COLO668 (cell line): ENCODE measurements at regions not wholly inside any gene's neighbourhood (a gene's known extent, or its start where the extent isn't known, plus 50 kb on each side); places are given as distances from the start of the nearest gene placed in this dataset.
A peak's percentile ranks its signal among the peaks of the same experiment; 100 is the strongest.

Experiments used
- DNase-seq: peaks from one replicate; lab custom pipeline; 2025; ENCODE audit not compliant: unreplicated experiment; lab: John Stamatoyannopoulos, UW

DNA sequence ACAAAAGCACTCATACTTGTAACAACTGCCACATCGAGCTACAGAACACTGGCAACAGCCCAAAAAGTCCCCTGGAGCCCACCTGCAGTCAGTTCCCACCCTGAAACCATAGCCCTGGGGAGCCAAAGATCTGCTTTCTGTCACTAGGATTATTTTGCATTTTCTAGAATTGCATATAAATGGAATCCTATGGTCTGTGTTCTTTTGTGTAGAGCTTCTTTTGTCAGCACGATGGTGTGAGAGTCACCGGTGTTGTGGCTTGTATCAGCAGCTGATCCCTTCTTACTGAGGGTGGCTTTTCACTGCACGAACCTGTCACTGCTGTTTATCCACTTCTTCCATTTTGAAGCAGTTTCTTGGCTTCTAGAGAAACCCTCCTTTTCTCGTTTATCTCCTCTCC, 60.1 kb upstream of the PRR23E start:
- DNase-seq: no peak

DNA sequence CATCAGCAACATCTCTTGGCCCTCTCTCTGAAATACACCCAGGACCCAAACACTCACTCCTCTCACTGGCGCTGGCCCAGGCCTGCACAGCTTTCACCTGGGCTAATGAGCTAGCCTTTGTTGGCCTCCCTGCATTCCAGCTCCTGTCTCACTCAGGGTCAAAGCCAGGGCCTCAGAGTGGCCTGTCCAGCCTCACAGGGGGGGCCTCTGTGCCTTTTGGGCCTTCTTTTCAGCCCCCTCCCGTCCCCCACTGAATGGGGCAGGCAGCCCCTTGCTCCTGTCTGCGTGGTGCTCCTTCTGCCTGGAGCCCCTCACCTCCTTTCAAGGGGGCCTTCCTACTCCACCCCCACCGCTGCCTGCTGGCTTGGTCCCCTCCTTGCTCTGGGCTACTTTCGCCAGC, 59.0 kb upstream of the PRR23E start:
- DNase-seq: no peak

DNA sequence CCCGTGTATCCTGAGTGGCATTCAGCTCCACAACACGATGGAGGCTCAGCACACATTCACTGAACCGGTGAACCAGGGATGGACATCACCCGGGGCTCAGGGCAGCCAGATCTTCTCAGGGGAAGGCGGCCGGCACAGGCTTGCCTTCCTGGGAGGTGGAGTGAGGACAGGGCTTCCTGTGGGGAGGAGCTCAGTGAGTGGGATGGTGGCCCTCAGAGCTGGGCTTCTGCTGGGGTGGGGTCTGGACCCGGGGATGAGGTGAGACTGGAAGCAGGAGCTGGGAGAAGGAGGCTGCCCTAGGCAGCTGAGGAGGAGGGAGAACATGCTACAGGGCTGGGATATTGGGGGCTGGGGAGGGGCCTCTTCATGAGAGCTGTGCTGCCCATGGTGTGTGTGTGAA, 58.5 kb upstream of the PRR23E start:
- no peak for DNase-seq

DNA sequence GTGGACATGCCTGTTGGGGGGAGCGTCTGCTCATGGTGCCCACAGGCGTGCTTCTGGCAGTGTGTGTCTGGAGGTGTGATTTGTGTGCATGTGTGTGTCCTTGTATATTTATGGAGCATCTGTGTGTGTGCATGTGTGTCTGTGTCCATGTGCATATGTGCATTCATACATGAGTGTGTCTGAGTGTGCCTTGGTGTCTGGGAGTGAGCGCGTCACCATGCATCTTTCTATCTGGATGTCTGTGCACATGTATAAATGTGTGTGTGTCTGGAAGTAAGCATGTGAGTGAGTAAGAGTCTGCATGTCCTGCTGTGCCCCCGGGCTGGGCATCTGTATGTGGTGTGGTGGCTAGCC, 58.1 kb upstream of the PRR23E start:
- DNase-seq: no peak

DNA sequence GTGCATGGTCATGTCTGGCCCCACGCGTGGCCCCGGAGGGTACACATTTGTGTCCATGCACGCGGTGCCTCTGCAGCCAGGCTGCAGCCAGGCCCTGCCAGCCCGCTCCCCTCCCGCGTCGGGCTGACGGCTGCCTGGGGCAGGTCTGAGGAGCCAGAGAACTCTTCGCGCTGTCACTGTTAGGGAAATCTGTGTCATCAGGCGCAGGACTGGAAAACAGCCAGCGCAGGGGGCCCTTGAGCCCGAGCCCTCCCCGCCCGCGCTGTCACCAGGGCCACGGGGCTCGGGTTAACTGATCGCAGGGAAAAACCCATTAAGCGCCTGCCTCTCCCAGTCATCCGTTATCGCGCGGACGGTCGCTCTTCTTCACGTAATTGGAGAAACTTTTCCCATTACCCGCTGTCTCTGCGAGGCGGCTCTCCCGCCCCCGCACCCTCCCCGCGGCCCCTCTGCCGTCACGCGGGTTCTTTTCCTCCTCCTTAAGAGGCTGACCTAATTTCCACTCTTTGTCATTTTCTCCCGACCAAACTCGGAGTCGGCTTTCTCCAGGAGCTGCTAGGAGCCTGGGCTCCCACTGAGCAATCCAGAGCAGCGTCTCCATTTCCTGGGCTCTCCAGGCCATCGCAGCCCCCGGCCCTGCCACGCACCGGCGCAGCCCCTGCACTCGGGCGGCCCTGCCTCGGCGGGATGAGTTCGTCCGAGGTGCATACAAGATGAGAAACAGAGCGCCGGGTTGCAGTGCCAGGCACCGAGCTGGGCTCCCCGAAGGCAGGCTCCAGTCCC, 57.5 kb upstream of the PRR23E start:
- DNase-seq: peak; percentile 52

DNA sequence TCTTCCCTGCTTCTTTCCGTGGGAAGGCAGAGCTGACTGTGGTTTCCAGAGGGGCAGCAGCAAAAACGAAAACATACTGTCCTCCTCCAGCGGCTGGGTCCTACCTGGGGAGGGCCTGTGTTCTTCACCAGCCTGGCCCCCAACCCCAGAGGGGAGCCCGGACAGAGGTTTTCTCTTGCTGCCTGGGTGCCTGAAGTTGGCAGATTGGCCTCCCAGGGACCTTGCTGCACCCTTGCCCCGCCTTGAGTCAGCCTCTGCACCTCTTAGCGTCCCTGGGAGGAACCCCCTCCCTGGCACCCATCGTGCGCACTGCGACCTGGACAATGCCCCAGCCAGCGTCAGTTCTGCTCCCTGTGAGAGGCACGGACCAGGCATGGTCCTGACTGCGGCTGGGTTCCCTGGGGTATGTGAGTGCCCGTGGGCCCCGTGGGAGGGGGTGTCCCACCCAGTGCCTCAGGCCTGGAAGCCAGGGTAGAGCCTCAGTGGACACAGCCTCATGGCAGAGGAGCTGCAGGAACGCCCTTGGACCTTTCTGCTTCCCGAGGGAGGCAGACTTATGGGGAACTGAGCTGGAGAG, 56.8 kb upstream of the PRR23E start:
- no peak for DNase-seq

DNA sequence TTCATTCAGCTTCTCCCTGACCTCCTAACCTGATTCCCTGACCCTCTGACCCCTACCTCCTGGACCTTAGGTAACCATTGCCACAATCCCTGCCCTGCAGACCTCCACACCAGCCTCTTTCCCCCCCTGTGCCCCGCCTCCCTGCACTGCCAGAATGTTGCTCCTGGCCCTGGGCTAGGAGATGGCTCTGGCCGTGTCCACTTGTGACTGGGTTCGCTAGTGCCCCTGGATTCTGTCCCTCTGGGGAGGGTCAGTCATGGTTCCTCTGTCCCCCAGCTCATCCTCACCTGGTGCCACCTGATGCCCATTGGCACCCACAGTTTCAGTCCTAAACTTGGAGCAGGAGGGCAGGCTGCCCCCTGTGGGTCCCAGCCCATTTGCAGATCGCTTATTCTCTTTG, 56.2 kb upstream of the PRR23E start:
- no peak for DNase-seq

DNA sequence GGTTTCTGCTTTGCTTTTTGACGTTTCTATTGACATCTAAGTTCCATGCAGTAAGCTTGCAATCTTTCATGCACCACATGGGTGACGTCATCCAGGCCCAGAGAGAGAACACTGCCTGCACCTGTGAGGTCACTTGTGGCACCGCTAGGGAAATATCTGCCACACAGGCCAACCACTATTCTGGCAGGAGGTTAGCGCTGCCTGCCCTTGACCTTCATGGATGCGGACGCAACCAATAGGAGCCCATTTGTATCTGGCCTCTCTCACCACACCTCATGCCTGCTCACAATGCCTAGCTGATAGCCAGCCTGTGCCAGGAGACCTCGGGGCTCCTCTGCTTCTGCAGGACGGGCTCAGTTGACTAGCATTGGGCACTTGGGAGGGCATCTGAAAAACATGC, 55.8 kb upstream of the PRR23E start:
- peak; percentile 14 for DNase-seq

DNA sequence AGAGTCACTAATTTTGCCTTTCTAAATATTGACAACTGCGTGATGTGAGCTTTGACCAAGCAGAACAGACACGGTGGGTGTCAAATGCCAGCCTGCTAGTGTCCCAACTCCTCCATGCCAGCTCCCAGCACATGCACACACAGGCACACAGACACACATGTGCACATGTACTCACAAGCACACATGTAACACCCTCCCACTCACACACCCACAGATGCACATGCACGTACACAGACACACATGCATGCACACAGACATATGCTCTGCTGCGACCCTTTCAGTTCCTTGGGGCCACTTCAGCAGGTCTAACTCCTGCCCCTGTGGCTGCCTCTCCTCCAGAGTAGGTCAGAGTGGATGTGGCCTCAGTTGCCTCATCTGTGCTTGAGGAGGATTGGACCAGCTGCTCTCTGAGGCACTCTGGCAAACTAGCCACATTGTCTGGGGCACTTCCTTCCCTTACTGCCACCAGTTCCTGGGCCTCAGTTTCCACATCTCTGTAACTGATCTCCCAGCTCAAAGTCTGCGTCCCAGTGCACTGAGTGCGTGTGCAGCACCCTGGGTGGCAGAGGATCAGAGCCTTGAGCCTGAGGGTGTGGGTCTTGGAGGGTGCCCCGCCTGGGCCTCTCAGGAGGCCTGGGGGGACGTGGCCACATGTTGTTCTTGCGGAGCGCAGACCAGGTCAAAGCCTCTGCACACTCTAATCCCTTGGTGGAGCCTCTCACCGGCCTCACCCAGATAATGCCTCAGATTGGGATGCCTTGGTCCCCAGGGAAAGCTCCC, 55.0 kb upstream of the PRR23E start:
- DNase-seq: no peak

DNA sequence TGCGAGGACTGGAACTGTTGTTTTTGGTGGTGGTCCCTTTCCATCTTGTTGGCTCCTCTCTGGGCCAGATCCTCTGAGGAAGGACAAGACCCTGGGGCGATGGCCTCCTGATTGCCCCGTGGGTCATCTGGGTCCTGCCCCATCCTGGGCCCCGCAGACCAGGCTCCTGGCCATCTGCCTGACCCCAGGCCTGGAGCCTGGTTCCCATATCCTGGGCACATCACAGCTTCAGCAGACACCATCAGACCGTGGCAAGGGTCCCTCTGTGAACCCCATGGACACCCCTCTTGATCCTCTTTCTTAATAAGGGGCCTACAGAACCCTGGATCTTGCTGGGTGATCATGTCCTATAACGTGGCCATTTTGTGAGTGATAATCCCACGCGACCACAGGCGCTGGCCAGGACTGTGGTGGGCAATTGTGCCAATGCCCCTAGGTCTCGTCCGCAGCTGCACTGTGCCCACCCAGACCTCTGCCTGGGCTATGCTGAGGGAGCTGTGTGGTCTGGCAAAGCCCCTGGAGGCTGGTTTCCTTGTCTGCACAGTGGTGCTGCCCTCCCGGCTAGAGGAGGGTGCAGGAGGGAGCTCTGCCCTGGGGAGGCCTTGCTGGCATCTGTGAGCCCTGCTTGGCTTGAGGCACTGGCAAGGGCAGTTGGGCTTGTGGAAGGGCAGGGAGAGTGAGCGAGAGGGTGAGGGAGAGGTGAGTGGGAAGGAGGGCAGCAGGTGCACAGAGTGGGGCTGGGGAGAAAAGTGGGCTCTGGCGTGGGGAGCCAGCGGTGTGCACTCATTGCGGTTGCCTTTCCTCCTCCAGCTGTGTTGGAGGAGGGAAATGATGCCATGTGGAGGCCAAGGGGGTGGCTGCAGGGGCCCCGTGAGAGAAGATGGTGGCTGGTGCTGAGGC, 53.1 kb upstream of the PRR23E start:
- DNase-seq: no peak

DNA sequence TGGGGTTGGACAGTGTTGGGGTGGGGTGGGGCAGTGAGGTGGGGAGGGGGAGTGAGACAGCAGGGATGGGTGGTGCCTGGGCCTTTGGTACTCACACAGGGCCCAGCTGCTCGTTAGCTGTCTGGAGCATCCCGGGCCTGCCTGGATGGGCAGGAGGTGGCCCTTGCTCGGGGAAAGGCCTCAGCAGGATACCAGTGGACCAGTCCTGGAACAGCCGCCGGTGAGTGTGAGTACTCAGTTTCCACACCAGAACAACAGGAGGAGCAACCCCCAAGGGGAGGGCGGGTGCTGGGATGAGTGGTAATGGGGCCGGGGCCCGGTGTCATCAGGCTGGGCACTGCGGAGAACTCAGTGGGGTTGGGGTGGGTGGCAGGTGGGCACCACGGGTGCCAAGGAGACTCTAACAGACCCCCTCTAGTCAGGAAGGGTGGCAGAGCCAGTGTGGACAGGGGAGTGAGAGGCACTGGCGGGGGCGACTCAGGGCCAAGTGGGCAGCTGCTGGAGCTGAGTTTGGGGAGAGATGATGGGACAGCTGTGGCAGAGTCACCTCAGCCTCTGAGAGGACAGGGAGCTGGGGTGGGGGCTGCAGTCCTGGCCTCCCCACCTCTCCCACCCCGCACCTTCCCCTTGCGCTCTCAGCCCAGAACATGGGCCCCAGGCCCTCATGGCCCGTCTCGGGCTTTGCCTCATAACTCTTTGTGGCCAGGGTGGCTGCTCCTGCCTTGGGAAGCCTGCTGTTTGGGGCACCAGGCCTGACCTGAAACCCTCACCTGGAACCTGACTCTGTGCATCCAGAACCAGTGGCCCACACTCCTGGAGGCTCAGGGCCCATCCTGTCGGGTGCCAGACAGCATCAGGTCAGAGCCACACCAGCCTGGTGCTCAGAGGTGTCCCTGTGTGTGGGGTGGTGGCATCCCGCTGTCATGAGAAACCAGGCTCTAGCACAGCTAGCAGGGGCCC, 52.1 kb upstream of the PRR23E start:
- DNase-seq: no peak

DNA sequence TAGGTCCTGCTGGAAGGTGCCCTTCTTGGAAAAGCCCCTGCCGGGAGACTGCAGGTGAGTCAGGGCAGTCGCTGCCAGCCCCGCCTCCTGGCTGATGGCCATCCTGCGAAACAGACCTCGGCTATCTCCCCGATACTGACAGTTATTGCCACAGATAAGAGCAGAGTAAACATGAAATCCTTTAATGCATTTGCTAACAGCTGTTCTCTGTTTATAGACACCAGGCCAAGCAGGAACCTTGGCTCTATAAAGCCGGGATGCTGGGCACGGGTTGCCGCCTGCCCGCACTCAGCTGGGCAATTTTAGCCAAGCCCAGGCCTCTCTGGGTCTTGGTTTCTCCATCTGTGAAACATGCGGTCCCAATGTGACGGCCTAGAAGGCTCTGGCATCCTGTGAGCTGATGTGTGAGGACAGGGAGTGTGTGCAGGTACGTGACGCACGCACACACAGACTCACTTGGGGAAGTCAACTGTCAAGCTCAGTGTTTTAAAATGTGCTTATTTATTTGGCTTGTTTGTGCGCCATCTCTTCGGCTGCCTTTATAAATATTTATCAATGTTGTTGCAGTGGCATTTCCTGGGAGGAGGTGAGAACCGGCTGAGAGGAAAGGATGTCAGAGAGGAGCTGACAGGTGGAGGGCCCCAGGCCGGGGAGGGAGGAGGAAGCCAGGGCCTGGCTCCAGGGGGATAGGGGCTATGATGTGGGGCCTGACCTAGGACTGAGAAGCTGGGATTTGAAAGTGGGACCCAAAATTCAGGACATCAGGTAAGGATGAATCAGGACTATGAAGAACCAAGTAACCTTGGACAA, 50.8 kb upstream of the PRR23E start:
- DNase-seq: peak; percentile 82
